ENCODE measurements at regions not wholly inside any gene's neighbourhood (a gene's known extent, or its start where the extent isn't known, plus 50 kb on each side); places are given as distances from the start of the nearest gene placed in this dataset.

DNA sequence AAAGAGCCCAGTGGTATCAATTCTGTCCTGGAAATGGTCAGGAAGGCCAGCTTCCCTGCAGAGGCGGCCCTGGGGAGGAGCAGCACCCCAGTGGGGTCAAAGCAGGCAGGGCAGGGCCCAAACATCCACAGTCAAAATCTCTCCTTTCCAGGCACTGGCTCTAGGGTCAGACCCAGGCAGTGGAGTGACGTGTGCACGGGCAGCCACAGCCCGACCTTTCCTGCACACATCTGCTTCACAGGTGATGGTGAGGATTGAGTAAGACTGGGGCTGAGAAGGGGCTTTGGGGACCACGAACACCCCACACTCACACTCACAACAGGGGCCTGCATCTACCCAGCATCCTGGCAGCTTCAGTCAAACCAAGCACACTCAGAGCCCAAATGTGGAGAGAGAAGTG is 97.8 kb upstream of the GLI2 start:
- ChIA-PET CTCF (ENCODE audit: low intra/inter-chr PET ratio) (no interaction called here), POLR2A (interaction anchor here (0.7 to 1.1 kb wide), 2 partner anchors 26 to 957 kb away, joined by 3 read pairs; no protein-coding TSS in a partner anchor)
- intact Hi-C loops (cut with micrococcal nuclease) = no loop called here
- no peak overlapping the region for H3K27ac ChIP-seq (ENCODE audit: extremely low read depth, low read depth, low read length)
- H2AFZ ChIP-seq (ENCODE audit: low read depth, low read length) = no peak overlapping the region
- H3K4me2 ChIP-seq (ENCODE audit: insufficient read depth, low read length) = no peak overlapping the region
- no peak for DNase-seq (ENCODE audit: extremely low read depth in 1 of 4, low spot score in 3 of 4)
- no peak for ATAC-seq
- no peaks in the 10 kb centered on the region for H3K36me3 ChIP-seq (ENCODE audit: control insufficient read depth, insufficient read depth, low read length)
- whole genome bisulfite sequencing (ENCODE audit: insufficient coverage, low coverage, missing lambda C conversion rate) = 4% methylated on average over 3 of the region's 5 CpGs
- no peak overlapping the region for H3K4me3 ChIP-seq
- in situ Hi-C loops (cut with MboI) = no loop called here
- no peak overlapping the region for H3K9ac ChIP-seq (ENCODE audit: insufficient read depth in 1 of 2, low read depth in 2 of 2, low read length in 2 of 2)
- H3K79me2 ChIP-seq (ENCODE audit: control insufficient read depth, insufficient read depth, low read length) = no peaks in the 10 kb centered on the region
- FAIRE-seq = no peak
- no peaks in the 10 kb centered on the region for H4K20me1 ChIP-seq (replicated peaks; ENCODE audit: control insufficient read depth, insufficient read depth, low read length)
- H3K9me3 ChIP-seq (replicated peaks; ENCODE audit: control insufficient read depth, insufficient read depth, low read depth, low read length) = no peaks in the 10 kb centered on the region
- no peaks in the 10 kb centered on the region for H3K9me1 ChIP-seq (ENCODE audit: control insufficient read depth, insufficient read depth, low read length)
- peaks cover 11 to 42% of the 10 kb centered on the region in 2 experiments; a peak in 4 of 5 replicates for H3K27me3 ChIP-seq (ENCODE audit: control insufficient read depth in 2 of 2, insufficient read depth in 2 of 2, low read length in 2 of 2)
- H3K4me1 ChIP-seq (replicated peaks in 1 of 2; ENCODE audit: control insufficient read depth in 2 of 2, insufficient read depth in 2 of 2, low read length in 2 of 2) = no peaks in the 10 kb centered on the region
- no TSS peak for BruUV-seq (replicated peaks)
- TF ChIP-seq, protein P1, sequence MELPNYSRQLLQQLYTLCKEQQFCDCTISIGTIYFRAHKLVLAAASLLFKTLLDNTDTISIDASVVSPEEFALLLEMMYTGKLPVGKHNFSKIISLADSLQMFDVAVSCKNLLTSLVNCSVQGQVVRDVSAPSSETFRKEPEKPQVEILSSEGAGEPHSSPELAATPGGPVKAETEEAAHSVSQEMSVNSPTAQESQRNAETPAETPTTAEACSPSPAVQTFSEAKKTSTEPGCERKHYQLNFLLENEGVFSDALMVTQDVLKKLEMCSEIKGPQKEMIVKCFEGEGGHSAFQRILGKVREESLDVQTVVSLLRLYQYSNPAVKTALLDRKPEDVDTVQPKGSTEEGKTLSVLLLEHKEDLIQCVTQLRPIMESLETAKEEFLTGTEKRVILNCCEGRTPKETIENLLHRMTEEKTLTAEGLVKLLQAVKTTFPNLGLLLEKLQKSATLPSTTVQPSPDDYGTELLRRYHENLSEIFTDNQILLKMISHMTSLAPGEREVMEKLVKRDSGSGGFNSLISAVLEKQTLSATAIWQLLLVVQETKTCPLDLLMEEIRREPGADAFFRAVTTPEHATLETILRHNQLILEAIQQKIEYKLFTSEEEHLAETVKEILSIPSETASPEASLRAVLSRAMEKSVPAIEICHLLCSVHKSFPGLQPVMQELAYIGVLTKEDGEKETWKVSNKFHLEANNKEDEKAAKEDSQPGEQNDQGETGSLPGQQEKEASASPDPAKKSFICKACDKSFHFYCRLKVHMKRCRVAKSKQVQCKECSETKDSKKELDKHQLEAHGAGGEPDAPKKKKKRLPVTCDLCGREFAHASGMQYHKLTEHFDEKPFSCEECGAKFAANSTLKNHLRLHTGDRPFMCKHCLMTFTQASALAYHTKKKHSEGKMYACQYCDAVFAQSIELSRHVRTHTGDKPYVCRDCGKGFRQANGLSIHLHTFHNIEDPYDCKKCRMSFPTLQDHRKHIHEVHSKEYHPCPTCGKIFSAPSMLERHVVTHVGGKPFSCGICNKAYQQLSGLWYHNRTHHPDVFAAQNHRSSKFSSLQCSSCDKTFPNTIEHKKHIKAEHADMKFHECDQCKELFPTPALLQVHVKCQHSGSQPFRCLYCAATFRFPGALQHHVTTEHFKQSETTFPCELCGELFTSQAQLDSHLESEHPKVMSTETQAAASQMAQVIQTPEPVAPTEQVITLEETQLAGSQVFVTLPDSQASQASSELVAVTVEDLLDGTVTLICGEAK (IDR thresholded peaks at IDR 0.05) = no peak
- TF ChIP-seq, protein P1 (CRISPR knock-in tag; IDR thresholded peaks at IDR 0.05) = no peak
- TF ChIP-seq SMAD1 (IDR thresholded peaks at IDR 0.05; ENCODE audit: low read depth, low read length, partially characterized antibody) (no peak), MEF2A (IDR thresholded peaks at IDR 0.05; ENCODE audit: control insufficient read depth, low read depth, low read length) (no peak), MNT (conservative IDR thresholded peaks at IDR 0.05) (no peak), ZNF280A (IDR thresholded peaks at IDR 0.05; ENCODE audit: low read depth, partially characterized antibody) (no peak), IRF2 (CRISPR knock-in tag; IDR thresholded peaks at IDR 0.05) (no peak), IRF9 (tag; IDR thresholded peaks at IDR 0.05) (no peak)
